ENCODE measurements at regions not wholly inside any gene's neighbourhood (a gene's known extent, or its start where the extent isn't known, plus 50 kb on each side); places are given as distances from the start of the nearest gene placed in this dataset.

DNA sequence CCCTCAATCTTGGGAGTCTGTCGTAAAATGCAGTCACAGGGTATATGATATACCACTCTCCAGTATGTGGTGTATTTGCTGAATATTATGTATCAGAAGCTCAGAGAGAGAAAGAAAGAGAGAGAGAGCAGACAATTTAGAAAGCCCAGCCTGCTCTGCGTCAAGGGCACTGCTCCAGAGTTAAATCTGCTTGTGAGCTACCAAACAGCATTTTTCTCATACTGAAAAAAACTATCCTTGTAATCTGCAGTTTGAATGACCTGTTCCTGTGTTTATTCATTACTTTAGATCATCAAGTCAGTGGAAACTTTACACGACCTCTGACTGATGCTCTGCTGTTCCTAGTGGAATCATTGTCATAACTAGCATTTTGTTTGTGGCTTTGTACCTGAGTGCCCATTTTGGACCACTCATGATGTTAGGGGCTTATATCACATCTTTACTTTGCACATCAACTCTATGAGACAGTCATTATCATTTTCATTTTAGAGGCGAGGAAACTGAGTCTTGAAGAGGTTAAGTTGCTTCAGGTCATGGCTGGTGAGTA is 89.2 kb upstream of the PELI1 start:
- Mint-ChIP-seq H3K4me1 (ENCODE audit: unreplicated experiment) (peaks cover 7% of the 10 kb centered on the region), H3K27ac (ENCODE audit: unreplicated experiment) (no peak overlapping the region), H3K4me3 (ENCODE audit: unreplicated experiment) (no peak overlapping the region), H3K27me3 (ENCODE audit: unreplicated experiment) (peaks cover 2% of the 10 kb centered on the region), H3K9me3 (ENCODE audit: unreplicated experiment) (no peaks in the 10 kb centered on the region), H3K36me3 (ENCODE audit: unreplicated experiment) (no peaks in the 10 kb centered on the region)
- TF ChIP-seq, protein P1, sequence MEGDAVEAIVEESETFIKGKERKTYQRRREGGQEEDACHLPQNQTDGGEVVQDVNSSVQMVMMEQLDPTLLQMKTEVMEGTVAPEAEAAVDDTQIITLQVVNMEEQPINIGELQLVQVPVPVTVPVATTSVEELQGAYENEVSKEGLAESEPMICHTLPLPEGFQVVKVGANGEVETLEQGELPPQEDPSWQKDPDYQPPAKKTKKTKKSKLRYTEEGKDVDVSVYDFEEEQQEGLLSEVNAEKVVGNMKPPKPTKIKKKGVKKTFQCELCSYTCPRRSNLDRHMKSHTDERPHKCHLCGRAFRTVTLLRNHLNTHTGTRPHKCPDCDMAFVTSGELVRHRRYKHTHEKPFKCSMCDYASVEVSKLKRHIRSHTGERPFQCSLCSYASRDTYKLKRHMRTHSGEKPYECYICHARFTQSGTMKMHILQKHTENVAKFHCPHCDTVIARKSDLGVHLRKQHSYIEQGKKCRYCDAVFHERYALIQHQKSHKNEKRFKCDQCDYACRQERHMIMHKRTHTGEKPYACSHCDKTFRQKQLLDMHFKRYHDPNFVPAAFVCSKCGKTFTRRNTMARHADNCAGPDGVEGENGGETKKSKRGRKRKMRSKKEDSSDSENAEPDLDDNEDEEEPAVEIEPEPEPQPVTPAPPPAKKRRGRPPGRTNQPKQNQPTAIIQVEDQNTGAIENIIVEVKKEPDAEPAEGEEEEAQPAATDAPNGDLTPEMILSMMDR (IDR thresholded peaks at IDR 0.05), result no peak
- DNase-seq (ENCODE audit: extremely low spot score, unreplicated experiment), result no peak

GRCh38 chr2:64234150-64234549 is 89.9 kb upstream of the PELI1 start:
- Mint-ChIP-seq H3K27ac (ENCODE audit: unreplicated experiment) (no peak overlapping the region), H3K27me3 (ENCODE audit: unreplicated experiment) (peaks cover 2% of the 10 kb centered on the region), H3K4me3 (ENCODE audit: unreplicated experiment) (no peak overlapping the region), H3K9me3 (ENCODE audit: unreplicated experiment) (no peaks in the 10 kb centered on the region), H3K4me1 (ENCODE audit: unreplicated experiment) (peaks cover 4% of the 10 kb centered on the region), H3K36me3 (ENCODE audit: unreplicated experiment) (no peaks in the 10 kb centered on the region)
- DNase-seq (ENCODE audit: extremely low spot score, unreplicated experiment), result no peak
- TF ChIP-seq, protein P1 (IDR thresholded peaks at IDR 0.05), result no peak

GRCh38 chr2:64234785-64235184 is 90.6 kb upstream of the PELI1 start:
- DNase-seq (ENCODE audit: extremely low spot score, unreplicated experiment), result no peak
- H3K4me3 Mint-ChIP-seq (ENCODE audit: unreplicated experiment), result no peak overlapping the region
- no peaks in the 10 kb centered on the region for H3K9me3 Mint-ChIP-seq (ENCODE audit: unreplicated experiment)
- H3K36me3 Mint-ChIP-seq (ENCODE audit: unreplicated experiment), result no peaks in the 10 kb centered on the region
- TF ChIP-seq, protein P1 (IDR thresholded peaks at IDR 0.05), result no peak
- H3K4me1 Mint-ChIP-seq (ENCODE audit: unreplicated experiment), result peaks cover 4% of the 10 kb centered on the region
- H3K27me3 Mint-ChIP-seq (ENCODE audit: unreplicated experiment), result peaks cover 2% of the 10 kb centered on the region
- H3K27ac Mint-ChIP-seq (ENCODE audit: unreplicated experiment), result no peak overlapping the region

DNA sequence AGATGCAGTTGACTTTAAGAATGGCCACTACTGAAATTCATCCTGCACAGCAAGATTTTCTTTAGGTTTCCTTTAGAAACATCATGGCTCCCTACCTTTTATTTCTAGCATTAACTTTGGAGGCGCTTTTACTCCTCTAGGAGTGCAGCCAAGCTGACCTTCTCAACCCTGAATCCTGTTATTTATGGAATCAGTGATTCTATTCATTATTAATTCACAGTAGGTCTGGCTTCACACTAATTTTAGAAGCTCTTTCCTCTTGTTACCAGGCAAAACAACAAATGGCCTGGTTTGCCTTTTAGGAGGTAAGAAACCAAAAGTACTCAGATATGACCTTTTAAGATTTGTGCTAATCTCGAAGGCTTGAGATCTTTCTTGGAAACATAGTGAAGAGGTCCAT is 93.0 kb upstream of the PELI1 start:
- Mint-ChIP-seq H3K27ac (ENCODE audit: unreplicated experiment) (no peak overlapping the region), H3K4me1 (ENCODE audit: unreplicated experiment) (no peaks in the 10 kb centered on the region), H3K27me3 (ENCODE audit: unreplicated experiment) (peaks cover 9% of the 10 kb centered on the region), H3K36me3 (ENCODE audit: unreplicated experiment) (no peaks in the 10 kb centered on the region), H3K9me3 (ENCODE audit: unreplicated experiment) (no peaks in the 10 kb centered on the region), H3K4me3 (ENCODE audit: unreplicated experiment) (no peak overlapping the region)
- TF ChIP-seq, protein P1 (IDR thresholded peaks at IDR 0.05), result no peak
- DNase-seq (ENCODE audit: extremely low spot score, unreplicated experiment), result no peak

DNA sequence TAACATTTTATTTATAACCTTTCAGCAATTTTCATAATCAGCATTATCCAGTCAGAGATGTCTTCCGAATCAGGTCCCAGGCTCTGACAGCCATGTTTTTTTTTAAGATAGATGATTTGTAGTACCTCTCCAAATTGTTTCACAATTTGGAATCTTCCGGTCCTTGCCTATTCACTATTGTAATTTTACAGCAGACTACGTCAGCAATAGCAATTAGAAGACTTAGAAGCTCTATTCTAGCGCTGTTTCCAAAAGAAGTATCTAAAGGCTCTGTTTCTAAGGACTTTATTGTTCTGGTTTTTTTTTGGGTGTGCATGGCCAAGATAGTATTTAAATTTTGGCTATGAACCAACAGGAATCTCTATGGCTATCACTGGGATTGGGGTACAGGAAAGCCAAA is 94.6 kb upstream of the PELI1 start:
- H3K4me3 Mint-ChIP-seq (ENCODE audit: unreplicated experiment), result no peak overlapping the region
- no peaks in the 10 kb centered on the region for H3K4me1 Mint-ChIP-seq (ENCODE audit: unreplicated experiment)
- no peak for DNase-seq (ENCODE audit: extremely low spot score, unreplicated experiment)
- no peaks in the 10 kb centered on the region for H3K36me3 Mint-ChIP-seq (ENCODE audit: unreplicated experiment)
- H3K27me3 Mint-ChIP-seq (ENCODE audit: unreplicated experiment), result peaks cover 9% of the 10 kb centered on the region
- no peak overlapping the region for H3K27ac Mint-ChIP-seq (ENCODE audit: unreplicated experiment)
- TF ChIP-seq, protein P1 (IDR thresholded peaks at IDR 0.05), result no peak
- no peaks in the 10 kb centered on the region for H3K9me3 Mint-ChIP-seq (ENCODE audit: unreplicated experiment)
